ENCODE measurements at regions not wholly inside any gene's neighbourhood (a gene's known extent, or its start where the extent isn't known, plus 50 kb on each side); places are given as distances from the start of the nearest gene placed in this dataset.

- 85% methylated on average over 6 of the region's 6 CpGs for WGBS
Measured at GRCh38 chr1:218948446-218948845, 225.2 kb upstream of the LYPLAL1 start.

DNA sequence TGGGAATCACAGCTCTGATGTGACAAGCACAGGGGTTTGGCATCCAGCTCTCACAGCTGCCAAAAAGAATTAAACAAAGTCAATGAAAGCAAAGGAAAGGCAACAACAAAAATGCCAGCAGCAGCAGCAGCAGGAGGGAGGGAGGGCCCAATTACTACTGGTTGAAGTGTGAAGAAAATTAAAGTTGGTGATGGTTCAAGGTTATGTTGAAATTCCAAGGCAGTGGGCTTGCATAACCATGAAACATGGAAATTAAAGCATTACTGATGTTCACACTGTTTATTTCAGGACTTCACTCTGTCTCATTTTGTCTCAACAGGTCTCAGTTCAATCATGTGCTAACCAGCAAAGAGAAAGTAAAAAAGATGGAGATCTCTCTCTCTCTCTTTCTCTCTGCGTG, 220.3 kb upstream of the LYPLAL1 start:
- Histone ChIP-seq H3K79me1 (replicated peaks; ENCODE audit: low read length, poor library complexity, severe bottlenecking) (no peaks in the 10 kb centered on the region), H3K23ac (ENCODE audit: low read length in 2 of 2) (no peak overlapping the region), H3K14ac (ENCODE audit: low read length in 2 of 2) (no peak overlapping the region), H3K9me3 (ENCODE audit: control insufficient read depth, low read length) (no peaks in the 10 kb centered on the region), H3K4me1 (ENCODE audit: control insufficient read depth, insufficient read depth, low read depth, low read length) (no peaks in the 10 kb centered on the region), H4K8ac (ENCODE audit: low read length) (no peak overlapping the region), H4K91ac (ENCODE audit: low read length) (no peak overlapping the region), H3K9ac (ENCODE audit: low read length) (no peak overlapping the region), H2AK5ac (ENCODE audit: low read length, severe bottlenecking) (no peak overlapping the region), H3K18ac (ENCODE audit: low read depth in 1 of 2, low read length in 2 of 2) (no peak overlapping the region), H3K27ac (ENCODE audit: low read length, poor library complexity, severe bottlenecking) (no peak overlapping the region), H2AFZ (ENCODE audit: low read depth, low read length) (peak overlapping the region; percentile 4), H3K36me3 (ENCODE audit: control insufficient read depth in 1 of 2, insufficient read depth in 2 of 2, low read depth in 1 of 2, low read length in 2 of 2) (no peaks in the 10 kb centered on the region), H2BK12ac (ENCODE audit: low read length in 2 of 2) (no peak overlapping the region), H3K4me2 (ENCODE audit: low read length, poor library complexity, severe bottlenecking) (no peak overlapping the region), H3K27me3 (ENCODE audit: control insufficient read depth in 1 of 2, insufficient read depth in 1 of 2, low read length in 2 of 2) (no peaks in the 10 kb centered on the region), H3K4ac (ENCODE audit: low read depth in 1 of 2, low read length in 2 of 2) (no peak overlapping the region), H3K4me3 (ENCODE audit: insufficient read depth in 1 of 2, low read depth in 1 of 2, low read length in 2 of 2) (no peak overlapping the region), H2BK15ac (ENCODE audit: low read depth, poor library complexity, severe bottlenecking) (no peak overlapping the region), H2BK120ac (ENCODE audit: low read depth, low read length) (no peak overlapping the region), H2BK5ac (ENCODE audit: low read depth, low read length, poor library complexity, severe bottlenecking) (no peak overlapping the region)
- WGBS, result no CpG with 5 or more reads among the region's 1 CpG
- DNase-seq, result no peak

More at GRCh38 chr1:218948446-218948845, 225.2 kb upstream of the LYPLAL1 start:
- Histone ChIP-seq H3K4me3 (ENCODE audit: insufficient read depth in 1 of 2, low read depth in 1 of 2, low read length in 2 of 2) (no peak overlapping the region), H3K14ac (ENCODE audit: low read length in 2 of 2) (no peak overlapping the region), H3K4me2 (ENCODE audit: low read length, poor library complexity, severe bottlenecking) (no peak overlapping the region), H3K4ac (ENCODE audit: low read depth in 1 of 2, low read length in 2 of 2) (no peak overlapping the region), H2BK15ac (ENCODE audit: low read depth, poor library complexity, severe bottlenecking) (no peak overlapping the region), H3K18ac (ENCODE audit: low read depth in 1 of 2, low read length in 2 of 2) (no peak overlapping the region), H3K27ac (ENCODE audit: low read length, poor library complexity, severe bottlenecking) (no peak overlapping the region), H3K9me3 (ENCODE audit: control insufficient read depth, low read length) (no peaks in the 10 kb centered on the region), H2BK5ac (ENCODE audit: low read depth, low read length, poor library complexity, severe bottlenecking) (no peak overlapping the region), H2BK120ac (ENCODE audit: low read depth, low read length) (no peak overlapping the region), H3K27me3 (ENCODE audit: control insufficient read depth in 1 of 2, insufficient read depth in 1 of 2, low read length in 2 of 2) (no peaks in the 10 kb centered on the region), H2BK12ac (ENCODE audit: low read length in 2 of 2) (no peak overlapping the region), H4K91ac (ENCODE audit: low read length) (no peak overlapping the region), H4K8ac (ENCODE audit: low read length) (no peak overlapping the region), H2AFZ (ENCODE audit: low read depth, low read length) (no peak overlapping the region), H3K36me3 (ENCODE audit: control insufficient read depth in 1 of 2, insufficient read depth in 2 of 2, low read depth in 1 of 2, low read length in 2 of 2) (no peaks in the 10 kb centered on the region), H3K79me1 (replicated peaks; ENCODE audit: low read length, poor library complexity, severe bottlenecking) (no peaks in the 10 kb centered on the region), H2AK5ac (ENCODE audit: low read length, severe bottlenecking) (no peak overlapping the region), H3K23ac (ENCODE audit: low read length in 2 of 2) (no peak overlapping the region), H3K9ac (ENCODE audit: low read length) (no peak overlapping the region), H3K4me1 (ENCODE audit: control insufficient read depth, insufficient read depth, low read depth, low read length) (no peaks in the 10 kb centered on the region)
- no peak for DNase-seq

- Histone ChIP-seq H3K14ac (ENCODE audit: low read length in 2 of 2) (no peak overlapping the region), H3K4me2 (ENCODE audit: low read length, poor library complexity, severe bottlenecking) (no peak overlapping the region), H3K4ac (ENCODE audit: low read depth in 1 of 2, low read length in 2 of 2) (no peak overlapping the region), H4K8ac (ENCODE audit: low read length) (no peak overlapping the region), H3K4me3 (ENCODE audit: insufficient read depth in 1 of 2, low read depth in 1 of 2, low read length in 2 of 2) (no peak overlapping the region), H2BK5ac (ENCODE audit: low read depth, low read length, poor library complexity, severe bottlenecking) (no peak overlapping the region), H3K27me3 (ENCODE audit: control insufficient read depth in 1 of 2, insufficient read depth in 1 of 2, low read length in 2 of 2) (no peaks in the 10 kb centered on the region), H2BK12ac (ENCODE audit: low read length in 2 of 2) (no peak overlapping the region), H2BK15ac (ENCODE audit: low read depth, poor library complexity, severe bottlenecking) (no peak overlapping the region), H3K9ac (ENCODE audit: low read length) (no peak overlapping the region), H3K23ac (ENCODE audit: low read length in 2 of 2) (no peak overlapping the region), H3K18ac (ENCODE audit: low read depth in 1 of 2, low read length in 2 of 2) (no peak overlapping the region), H3K27ac (ENCODE audit: low read length, poor library complexity, severe bottlenecking) (no peak overlapping the region), H2AK5ac (ENCODE audit: low read length, severe bottlenecking) (no peak overlapping the region), H4K91ac (ENCODE audit: low read length) (no peak overlapping the region), H2BK120ac (ENCODE audit: low read depth, low read length) (no peak overlapping the region), H3K36me3 (ENCODE audit: control insufficient read depth in 1 of 2, insufficient read depth in 2 of 2, low read depth in 1 of 2, low read length in 2 of 2) (no peaks in the 10 kb centered on the region), H3K9me3 (ENCODE audit: control insufficient read depth, low read length) (no peaks in the 10 kb centered on the region), H3K79me1 (replicated peaks; ENCODE audit: low read length, poor library complexity, severe bottlenecking) (no peaks in the 10 kb centered on the region), H3K4me1 (ENCODE audit: control insufficient read depth, insufficient read depth, low read depth, low read length) (no peaks in the 10 kb centered on the region), H2AFZ (ENCODE audit: low read depth, low read length) (no peak overlapping the region)
- WGBS, result no CpG with 5 or more reads among the region's 2 CpGs
- no peak for DNase-seq
Measured at GRCh38 chr1:218957971-218958370, 215.7 kb upstream of the LYPLAL1 start.

- H3K4me1 ChIP-seq (ENCODE audit: control insufficient read depth, insufficient read depth, low read depth, low read length), result no peaks in the 10 kb centered on the region
- WGBS, result 36% methylated on average over 1 of the region's 1 CpG
- H2BK5ac ChIP-seq (ENCODE audit: low read depth, low read length, poor library complexity, severe bottlenecking), result no peak overlapping the region
- no peak overlapping the region for H2BK15ac ChIP-seq (ENCODE audit: low read depth, poor library complexity, severe bottlenecking)
- H2BK12ac ChIP-seq (ENCODE audit: low read length in 2 of 2), result no peak overlapping the region
- no peak overlapping the region for H3K18ac ChIP-seq (ENCODE audit: low read depth in 1 of 2, low read length in 2 of 2)
- no peak overlapping the region for H2AK5ac ChIP-seq (ENCODE audit: low read length, severe bottlenecking)
- no peak overlapping the region for H2BK120ac ChIP-seq (ENCODE audit: low read depth, low read length)
- no peak overlapping the region for H3K4me3 ChIP-seq (ENCODE audit: insufficient read depth in 1 of 2, low read depth in 1 of 2, low read length in 2 of 2)
- no peak for DNase-seq
- no peak overlapping the region for H3K27ac ChIP-seq (ENCODE audit: low read length, poor library complexity, severe bottlenecking)
- no peaks in the 10 kb centered on the region for H3K27me3 ChIP-seq (ENCODE audit: control insufficient read depth in 1 of 2, insufficient read depth in 1 of 2, low read length in 2 of 2)
- H3K4ac ChIP-seq (ENCODE audit: low read depth in 1 of 2, low read length in 2 of 2), result no peak overlapping the region
- H3K79me1 ChIP-seq (replicated peaks; ENCODE audit: low read length, poor library complexity, severe bottlenecking), result no peaks in the 10 kb centered on the region
- no peak overlapping the region for H3K4me2 ChIP-seq (ENCODE audit: low read length, poor library complexity, severe bottlenecking)
- no peak overlapping the region for H3K9ac ChIP-seq (ENCODE audit: low read length)
- H4K8ac ChIP-seq (ENCODE audit: low read length), result no peak overlapping the region
- H3K23ac ChIP-seq (ENCODE audit: low read length in 2 of 2), result no peak overlapping the region
- no peaks in the 10 kb centered on the region for H3K36me3 ChIP-seq (ENCODE audit: control insufficient read depth in 1 of 2, insufficient read depth in 2 of 2, low read depth in 1 of 2, low read length in 2 of 2)
- no peak overlapping the region for H2AFZ ChIP-seq (ENCODE audit: low read depth, low read length)
- no peaks in the 10 kb centered on the region for H3K9me3 ChIP-seq (ENCODE audit: control insufficient read depth, low read length)
- no peak overlapping the region for H3K14ac ChIP-seq (ENCODE audit: low read length in 2 of 2)
- H4K91ac ChIP-seq (ENCODE audit: low read length), result no peak overlapping the region
Measured at GRCh38 chr1:218959784-218960183, 213.9 kb upstream of the LYPLAL1 start.

All from mesenchymal stem cell (in vitro differentiated cells and primary cell).